Spleen (tissue), 7 donors: ENCODE measurements at regions not wholly inside any gene's neighbourhood (a gene's known extent, or its start where the extent isn't known, plus 50 kb on each side); places are given as distances from the start of the nearest gene placed in this dataset.

Experiments used
- CTCF ChIP-seq, 11 experiments: fragments of 200-600 bp in 7 of 11; fragments of 450-650 bp in 4 of 11; sonication (generic) in 4 of 11; IDR thresholded peaks in 8 of 11; conservative IDR thresholded peaks in 3 of 11; 1 replicate in 7 of 11; 2 replicates in 4 of 11; pipeline versions ENCODE4 v1.4.0 to v1.8.0; 2016 to 2021; ENCODE audit warnings: antibody characterized with exemption in 11 of 11, inconsistent platforms in 4 of 11, mild to moderate bottlenecking in 1 of 11
- POLR2A ChIP-seq, 3 donors: fragments of 450-650 bp; IDR thresholded peaks; one replicate each; pipeline ENCODE4 v1.5.1; 2017; ENCODE audit warnings: antibody characterized with exemption in 3 of 3, mild to moderate bottlenecking in 1 of 3
- donor health status: DM: no; HTN: no; CAD: no; lungs with moderate emphysema.
- donor health status: DM: no; HTN: no; CAD: no.
- donor health status: DM: no; HTN: no; CAD: no.

- no peak for TF ChIP-seq CTCF (IDR thresholded peaks at IDR 0.05 in 8 of 11, conservative IDR thresholded peaks at IDR 0.05 in 3 of 11)
- TF ChIP-seq POLR2A (IDR thresholded peaks at IDR 0.05) = no peak
Observed at GRCh38 chr2:120884472-120885290, 149.0 kb downstream of the GLI2 start.
